ENCODE measurements at regions not wholly inside any gene's neighbourhood (a gene's known extent, or its start where the extent isn't known, plus 50 kb on each side); places are given as distances from the start of the nearest gene placed in this dataset.

- no TSS peak for BruUV-seq (replicated peaks)
- H3K9ac ChIP-seq (ENCODE audit: insufficient read depth, low read depth, low read length) = no peak overlapping the region
- no peak overlapping the region for H3K4me3 ChIP-seq (replicated peaks in 1 of 3; ENCODE audit: insufficient read depth in 1 of 3, low read depth in 2 of 3, low read length in 3 of 3)
- peaks cover 8% of the 10 kb centered on the region for H3K4me1 ChIP-seq (ENCODE audit: insufficient read depth, low read length)
- intact Hi-C loops (cut with micrococcal nuclease; ENCODE audit: unreplicated experiment) (loop anchor here (1.0 kb wide), 1 partner anchor 9 kb away; no protein-coding TSS in a partner anchor), in situ Hi-C loops (cut with HindIII; ENCODE audit: extremely low pct_ligation_motif_present, low pct_unique_long_range_greater_than_20kb) (loop anchor here (25.0 kb wide), 1 partner anchor 320 kb away; no protein-coding TSS in a partner anchor)
- ATAC-seq = peak; percentile 86
- H2AFZ ChIP-seq (ENCODE audit: low read length) = no peak overlapping the region
- POLR2A ChIA-PET = no interaction called here
- peak; percentile 29 for DNase-seq (ENCODE audit: low spot score)
- peak; percentile 65 for FAIRE-seq
- H3K27me3 ChIP-seq (ENCODE audit: control insufficient read depth in 1 of 2, insufficient read depth in 2 of 2, low read length in 2 of 2) = no peaks in the 10 kb centered on the region
- H3K27ac ChIP-seq (ENCODE audit: extremely low read length, insufficient read depth, low read length) = no peak overlapping the region
- TF ChIP-seq HNRNPH1 (optimal IDR thresholded peaks at IDR 0.05; ENCODE audit: low read depth, low read length) = no peak
- TF ChIP-seq FOXA1 (IDR thresholded peaks at IDR 0.05) = no peak
- TF ChIP-seq FOXA1 (CRISPR knock-in tag; IDR thresholded peaks at IDR 0.05) = no peak
- TF ChIP-seq RNF2 (conservative IDR thresholded peaks at IDR 0.05; ENCODE audit: low read depth) = no peak
- TF ChIP-seq ZNF761 (CRISPR knock-in tag; conservative IDR thresholded peaks at IDR 0.05) = no peak
- TF ChIP-seq CEBPG (CRISPR knock-in tag; IDR thresholded peaks at IDR 0.05) = no peak
- no peak for TF ChIP-seq ZNF616 (CRISPR knock-in tag; IDR thresholded peaks at IDR 0.05; ENCODE audit: low read depth)
- TF ChIP-seq, protein P1, sequence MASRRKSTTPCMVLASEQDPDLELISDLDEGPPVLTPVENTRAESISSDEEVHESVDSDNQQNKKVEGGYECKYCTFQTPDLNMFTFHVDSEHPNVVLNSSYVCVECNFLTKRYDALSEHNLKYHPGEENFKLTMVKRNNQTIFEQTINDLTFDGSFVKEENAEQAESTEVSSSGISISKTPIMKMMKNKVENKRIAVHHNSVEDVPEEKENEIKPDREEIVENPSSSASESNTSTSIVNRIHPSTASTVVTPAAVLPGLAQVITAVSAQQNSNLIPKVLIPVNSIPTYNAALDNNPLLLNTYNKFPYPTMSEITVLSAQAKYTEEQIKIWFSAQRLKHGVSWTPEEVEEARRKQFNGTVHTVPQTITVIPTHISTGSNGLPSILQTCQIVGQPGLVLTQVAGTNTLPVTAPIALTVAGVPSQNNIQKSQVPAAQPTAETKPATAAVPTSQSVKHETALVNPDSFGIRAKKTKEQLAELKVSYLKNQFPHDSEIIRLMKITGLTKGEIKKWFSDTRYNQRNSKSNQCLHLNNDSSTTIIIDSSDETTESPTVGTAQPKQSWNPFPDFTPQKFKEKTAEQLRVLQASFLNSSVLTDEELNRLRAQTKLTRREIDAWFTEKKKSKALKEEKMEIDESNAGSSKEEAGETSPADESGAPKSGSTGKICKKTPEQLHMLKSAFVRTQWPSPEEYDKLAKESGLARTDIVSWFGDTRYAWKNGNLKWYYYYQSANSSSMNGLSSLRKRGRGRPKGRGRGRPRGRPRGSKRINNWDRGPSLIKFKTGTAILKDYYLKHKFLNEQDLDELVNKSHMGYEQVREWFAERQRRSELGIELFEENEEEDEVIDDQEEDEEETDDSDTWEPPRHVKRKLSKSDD (CRISPR knock-in tag; IDR thresholded peaks at IDR 0.05; ENCODE audit: low read depth) = no peak
- TF ChIP-seq CTCF (CRISPR knock-in tag; IDR thresholded peaks at IDR 0.05) = peak; percentile 37
- TF ChIP-seq STAG1 (CRISPR knock-in tag; IDR thresholded peaks at IDR 0.05) = peak; percentile 35; the same call in 1 of the 2 replicates
- no peak for TF ChIP-seq RFXAP (CRISPR knock-in tag; IDR thresholded peaks at IDR 0.05; ENCODE audit: borderline replicate concordance)
- peak; percentile 37; the same call in 1 of the 2 replicates for TF ChIP-seq SMC3 (IDR thresholded peaks at IDR 0.05; ENCODE audit: low read length)
- TF ChIP-seq ZSCAN25 (CRISPR knock-in tag; IDR thresholded peaks at IDR 0.05) = no peak
- no peak for TF ChIP-seq SAP130 (CRISPR knock-in tag; IDR thresholded peaks at IDR 0.05; ENCODE audit: low read depth)
- no peak for TF ChIP-seq ZC3H4 (CRISPR knock-in tag; IDR thresholded peaks at IDR 0.05; ENCODE audit: borderline replicate concordance)
- no peaks in the 10 kb centered on the region for H3K79me2 ChIP-seq (ENCODE audit: insufficient read depth, low read length)
- CTCF ChIA-PET (ENCODE audit: low intra/inter-chr PET ratio, low total read pairs) = no interaction called here
- no peaks in the 10 kb centered on the region for H4K20me1 ChIP-seq (ENCODE audit: insufficient read depth, low read length)
- no peaks in the 10 kb centered on the region for H3K36me3 ChIP-seq (replicated peaks in 1 of 2; ENCODE audit: control insufficient read depth in 1 of 2, insufficient read depth in 2 of 2, low read length in 2 of 2)
- WGBS (ENCODE audit: low lambda C conversion rate) = 3% methylated on average over 3 of the region's 3 CpGs
- no peaks in the 10 kb centered on the region for H3K9me3 ChIP-seq (ENCODE audit: low read length)
- no peak overlapping the region for H3K4me2 ChIP-seq (ENCODE audit: low read depth, low read length)
These were observed 98.9 kb downstream of the ACTL7B start for GRCh38 chr9:108756746-108757490.

Data from HepG2 (cell line).